GM12892 (cell line): ENCODE measurements at regions not wholly inside any gene's neighbourhood (a gene's known extent, or its start where the extent isn't known, plus 50 kb on each side); places are given as distances from the start of the nearest gene placed in this dataset.

ENCODE experiments used
- POLR2A ChIP-seq: IDR thresholded peaks from 2 replicates; pipeline ENCODE4 v1.6.1; 2011; ENCODE audit warnings: low read depth, low read length, control low read depth
- POLR2AphosphoS5 ChIP-seq: IDR thresholded peaks from 2 replicates; pipeline ENCODE4 v1.6.1; 2011; ENCODE audit warnings: low read depth, low read length, control low read depth
- TAF1 ChIP-seq: IDR thresholded peaks from 2 replicates; pipeline ENCODE4 v1.6.1; 2011; ENCODE audit warnings: low read depth, mild to moderate bottlenecking, control low read depth, low read length, borderline replicate concordance

DNA sequence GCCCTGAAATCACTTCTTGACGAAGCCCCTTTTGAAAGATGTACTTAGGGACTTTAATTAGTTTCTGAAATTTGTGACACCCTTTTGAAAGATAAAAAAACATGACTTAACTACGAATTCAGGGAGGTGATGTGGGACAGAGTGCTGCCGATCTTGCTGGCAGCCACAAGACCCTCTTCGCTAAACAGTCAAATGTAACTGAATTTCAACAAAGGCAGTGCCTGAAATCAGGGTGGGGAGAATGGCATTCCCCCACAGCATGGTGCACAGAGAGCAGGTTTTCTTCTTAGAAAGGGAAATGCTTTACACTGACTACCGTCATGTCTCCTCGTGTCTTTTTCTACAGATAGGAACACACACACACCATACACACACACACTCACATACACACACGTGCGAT, 640.2 kb upstream of the POU3F3 start:
- TF ChIP-seq POLR2AphosphoS5 = no peak
- no peak for TF ChIP-seq POLR2A
- no peak for TF ChIP-seq TAF1
